ENCODE measurements at regions not wholly inside any gene's neighbourhood (a gene's known extent, or its start where the extent isn't known, plus 50 kb on each side); places are given as distances from the start of the nearest gene placed in this dataset.
"Not testable (repeated sequence)": the region's sequence is repeated elsewhere in the genome, so short reads cannot be mapped to it uniquely, and the experiment has no call there.

DNA sequence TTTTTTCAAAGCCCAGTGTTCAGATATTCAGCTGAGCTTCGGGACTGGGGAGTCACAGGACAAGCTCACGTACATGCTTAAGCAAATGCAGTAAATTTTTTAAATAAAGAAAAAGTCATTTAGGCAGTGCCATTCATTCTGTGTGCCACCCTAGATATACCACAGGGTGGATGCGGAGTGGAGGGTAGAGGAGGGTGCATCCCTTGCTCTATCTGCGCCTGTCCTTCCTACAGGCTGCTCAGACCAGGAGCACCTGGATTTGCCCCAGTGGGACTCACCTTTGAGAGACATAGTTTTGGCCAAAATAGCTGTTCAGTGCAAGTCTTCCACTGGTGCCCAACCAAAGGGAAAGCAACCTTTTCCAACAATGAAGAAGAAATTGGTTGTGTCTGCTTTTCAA, 202.4 kb downstream of the ANKRD36 start:
- not testable (repeated sequence) for TF ChIP-seq POLR2A (IDR thresholded peaks at IDR 0.05; ENCODE audit: low read depth, low read length); TAF1 (IDR thresholded peaks at IDR 0.05; ENCODE audit: borderline replicate concordance, low read depth, low read length); POLR2AphosphoS5 (IDR thresholded peaks at IDR 0.05; ENCODE audit: low read depth, low read length)

Measured in GM12892 (cell line).